GM12865 (cell line): ENCODE measurements at regions not wholly inside any gene's neighbourhood (a gene's known extent, or its start where the extent isn't known, plus 50 kb on each side); places are given as distances from the start of the nearest gene placed in this dataset.
"Not testable (repeated sequence)": the region's sequence is repeated elsewhere in the genome, so short reads cannot be mapped to it uniquely, and the experiment has no call there.

Source experiments
- DNase-seq: peaks from one replicate; pipeline ENCODE4 v3.0.0; 2010; ENCODE audit warnings: low read depth
- H3K4me3 ChIP-seq: 2 replicates; pipeline ENCODE4 v1.5.1; 2011; ENCODE audit warnings: mild to moderate bottlenecking, low read depth, low read length, control low read depth
- TF ChIP-seq, protein P1 (sequence below): IDR thresholded peaks from 2 replicates; pipeline ENCODE4 v1.5.1; 2011; ENCODE audit warnings: low read length, control low read depth, low read depth, inconsistent platforms; ENCODE audit not compliant: insufficient read depth; ENCODE audit errors: missing control alignments

DNA sequence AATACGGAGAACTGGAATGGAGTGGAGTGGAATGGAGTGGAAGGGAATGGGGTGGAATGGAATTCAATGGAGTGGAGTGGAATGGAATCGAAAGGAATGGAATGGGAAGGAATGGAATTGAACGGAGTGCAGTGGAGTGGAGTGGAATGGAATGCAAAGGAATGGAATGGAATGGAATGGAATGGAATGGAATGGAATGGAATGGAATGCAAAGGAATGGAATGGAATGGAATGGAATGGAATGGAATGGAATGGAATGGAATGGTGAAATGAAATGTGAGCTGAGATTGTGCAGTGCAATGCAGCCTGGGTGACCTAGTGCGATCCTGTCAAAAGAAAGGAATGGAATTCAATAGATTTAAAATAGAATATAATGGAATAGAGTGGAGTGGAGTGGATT lies 357.3 kb upstream of the WSB1 start:
- H3K4me3 ChIP-seq, DNase-seq: not testable (repeated sequence)

DNA sequence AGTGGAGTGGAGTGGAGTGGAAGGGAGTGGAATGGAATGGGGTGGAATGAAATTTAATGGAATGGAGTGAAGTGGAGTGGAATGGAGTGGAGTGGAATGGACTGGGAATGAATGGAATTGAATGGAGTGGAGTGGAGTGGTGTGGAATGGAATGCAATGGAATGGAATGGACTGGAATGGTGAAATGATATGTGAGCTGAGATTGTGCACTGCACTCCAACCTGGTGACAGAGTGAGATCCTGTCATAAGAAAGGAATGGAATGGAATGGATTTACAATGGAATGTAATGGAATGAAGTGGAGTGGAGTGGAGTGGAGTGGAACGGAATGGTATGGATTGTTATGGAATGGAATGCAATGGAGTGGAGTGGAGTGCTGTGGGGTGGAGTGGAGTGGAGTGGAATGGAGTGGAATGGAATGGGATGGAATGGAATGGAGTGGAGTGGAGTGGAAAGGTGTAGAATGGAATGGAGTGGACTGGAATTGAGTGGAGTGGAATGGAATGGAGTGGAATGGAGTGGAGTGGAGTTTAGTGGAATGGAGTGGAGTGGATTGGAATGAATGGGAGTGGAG lies 356.1 kb upstream of the WSB1 start:
- H3K4me3 ChIP-seq, DNase-seq: not testable (repeated sequence)

DNA sequence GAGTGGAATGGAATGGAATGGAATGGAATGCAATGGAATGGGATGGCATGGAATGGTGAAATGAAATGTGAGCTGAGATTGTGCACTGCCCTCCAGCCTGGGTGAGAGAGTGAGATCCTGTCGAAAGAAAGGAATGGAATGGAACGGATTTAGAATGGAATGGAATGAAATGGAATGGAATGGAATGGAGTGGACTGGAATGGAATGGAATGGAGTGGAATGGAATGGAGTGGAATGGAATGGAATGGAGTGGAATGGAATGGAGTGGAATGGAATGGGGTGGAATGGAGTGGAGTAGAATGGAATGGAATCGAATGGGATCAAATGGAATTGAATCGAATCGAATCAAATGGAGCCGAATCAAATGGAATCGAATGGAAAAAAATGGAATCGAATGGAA lies 354.2 kb upstream of the WSB1 start:
- not testable (repeated sequence) for H3K4me3 ChIP-seq, DNase-seq

DNA sequence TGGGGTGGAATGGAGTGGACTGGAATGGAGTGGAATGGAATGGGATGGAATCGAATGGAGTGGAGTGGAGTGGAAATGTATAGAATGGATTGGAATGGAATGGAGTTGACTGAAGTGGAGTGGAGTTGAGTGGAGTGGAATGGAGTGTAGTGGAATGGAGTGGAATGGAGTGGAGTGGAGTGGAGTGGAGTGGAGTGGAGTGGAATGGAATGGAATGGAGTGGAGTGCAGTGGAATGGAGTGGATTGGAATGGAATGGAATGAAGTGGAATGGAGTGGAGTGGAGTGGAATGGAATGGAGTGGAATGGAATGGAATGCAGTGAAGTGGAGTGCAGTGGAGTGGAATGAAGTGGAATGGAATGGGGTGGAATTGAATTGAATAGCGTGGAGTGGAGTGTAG lies 353.3 kb upstream of the WSB1 start:
- not testable (repeated sequence) for H3K4me3 ChIP-seq, DNase-seq

DNA sequence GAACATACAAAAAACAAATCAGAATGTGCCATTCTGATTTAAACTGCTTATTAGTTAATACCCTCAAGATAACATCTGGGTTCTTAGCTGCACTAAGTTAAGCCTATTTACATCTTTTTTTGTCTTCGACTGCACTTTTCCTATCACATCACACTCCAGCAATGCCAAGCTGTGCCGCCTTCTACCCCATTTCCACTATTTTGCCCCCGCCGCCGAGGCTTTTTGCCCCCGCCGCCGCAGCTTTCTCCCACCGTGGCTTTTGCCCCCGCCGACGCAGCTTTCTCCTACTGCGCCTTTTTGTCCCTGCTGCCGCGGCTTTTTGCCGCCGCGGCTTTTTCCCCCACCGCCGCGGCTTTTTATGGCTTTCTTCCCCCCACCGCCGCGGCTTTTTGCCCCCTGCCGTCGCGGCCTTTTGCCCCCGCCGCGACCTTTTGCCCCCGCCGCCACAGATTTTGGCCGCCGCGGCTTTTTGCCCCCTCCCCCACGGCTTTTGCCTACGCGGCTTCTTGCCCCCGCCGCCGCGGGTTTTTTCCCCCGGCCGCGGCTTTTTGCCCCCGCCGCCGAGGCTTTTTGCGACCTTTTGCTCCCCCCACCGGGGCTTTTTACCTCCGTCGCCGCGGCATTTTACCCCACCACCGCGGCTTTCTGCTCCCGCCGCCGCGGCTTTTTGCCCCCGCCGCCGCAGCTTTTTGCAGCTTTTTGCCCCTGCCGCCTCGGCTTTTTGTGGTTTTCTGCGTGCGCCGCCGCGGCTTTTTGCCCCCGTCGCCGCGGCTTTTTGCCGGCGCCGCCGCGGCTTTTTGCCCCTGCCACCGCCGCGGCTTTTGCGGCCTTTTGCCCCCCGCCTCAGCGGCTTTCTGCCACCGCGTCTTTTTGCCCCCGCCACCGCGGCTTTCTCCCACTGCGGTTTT lies 331.4 kb upstream of the WSB1 start:
- DNase-seq = no peak
- TF ChIP-seq, protein P1, sequence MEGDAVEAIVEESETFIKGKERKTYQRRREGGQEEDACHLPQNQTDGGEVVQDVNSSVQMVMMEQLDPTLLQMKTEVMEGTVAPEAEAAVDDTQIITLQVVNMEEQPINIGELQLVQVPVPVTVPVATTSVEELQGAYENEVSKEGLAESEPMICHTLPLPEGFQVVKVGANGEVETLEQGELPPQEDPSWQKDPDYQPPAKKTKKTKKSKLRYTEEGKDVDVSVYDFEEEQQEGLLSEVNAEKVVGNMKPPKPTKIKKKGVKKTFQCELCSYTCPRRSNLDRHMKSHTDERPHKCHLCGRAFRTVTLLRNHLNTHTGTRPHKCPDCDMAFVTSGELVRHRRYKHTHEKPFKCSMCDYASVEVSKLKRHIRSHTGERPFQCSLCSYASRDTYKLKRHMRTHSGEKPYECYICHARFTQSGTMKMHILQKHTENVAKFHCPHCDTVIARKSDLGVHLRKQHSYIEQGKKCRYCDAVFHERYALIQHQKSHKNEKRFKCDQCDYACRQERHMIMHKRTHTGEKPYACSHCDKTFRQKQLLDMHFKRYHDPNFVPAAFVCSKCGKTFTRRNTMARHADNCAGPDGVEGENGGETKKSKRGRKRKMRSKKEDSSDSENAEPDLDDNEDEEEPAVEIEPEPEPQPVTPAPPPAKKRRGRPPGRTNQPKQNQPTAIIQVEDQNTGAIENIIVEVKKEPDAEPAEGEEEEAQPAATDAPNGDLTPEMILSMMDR = no peak
- no peak overlapping the region for H3K4me3 ChIP-seq

DNA sequence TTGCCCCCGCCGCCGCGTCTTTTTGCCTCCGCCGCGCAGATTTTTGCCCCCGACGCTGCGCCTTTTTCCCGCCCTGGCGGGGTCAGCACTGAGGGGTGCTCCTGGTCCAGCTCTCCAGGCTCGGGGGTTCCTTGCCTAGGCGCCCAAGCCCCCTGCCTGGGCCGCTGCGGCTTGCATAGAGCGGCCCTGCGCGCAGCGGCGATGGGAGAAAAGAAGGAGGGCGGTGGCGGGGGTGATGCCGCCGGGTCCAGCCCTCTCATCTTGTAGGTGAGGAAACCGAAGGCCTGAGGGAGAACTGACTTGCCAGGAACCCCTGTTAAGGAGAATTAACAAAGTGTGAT lies 330.8 kb upstream of the WSB1 start:
- no peak overlapping the region for H3K4me3 ChIP-seq
- no peak for DNase-seq
- TF ChIP-seq, protein P1 = no peak

DNA sequence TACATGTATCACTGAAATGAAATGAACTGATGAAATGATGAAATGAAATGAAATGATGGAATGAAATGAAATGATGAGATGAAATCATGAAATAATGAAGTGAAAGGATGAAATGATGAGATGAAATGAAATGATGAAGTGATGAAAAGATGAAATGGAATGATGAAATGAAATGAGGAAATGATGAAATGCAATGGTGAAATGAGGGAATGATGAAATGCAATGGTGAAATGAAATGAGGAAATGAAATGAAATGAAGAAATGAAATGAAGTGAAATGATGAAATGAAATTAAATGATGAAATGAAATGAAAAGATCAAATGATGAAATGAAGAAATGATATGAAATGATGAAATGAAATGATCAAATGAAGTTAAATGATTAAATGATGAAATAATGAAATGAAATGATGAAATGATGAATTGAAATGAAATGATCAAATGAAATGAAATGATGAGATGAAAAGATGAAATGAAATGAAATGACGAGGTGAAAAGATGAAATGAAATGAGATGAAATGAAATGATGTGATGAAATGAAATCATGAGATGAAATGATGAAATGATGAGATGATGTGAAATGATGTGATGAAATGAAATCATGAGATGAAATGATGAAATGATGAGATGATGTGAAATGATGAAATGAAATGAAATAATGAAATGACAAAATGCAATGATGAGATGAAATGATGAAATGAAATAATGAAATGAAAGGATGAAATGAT lies 327.9 kb upstream of the WSB1 start:
- H3K4me3 ChIP-seq = not testable (repeated sequence)

DNA sequence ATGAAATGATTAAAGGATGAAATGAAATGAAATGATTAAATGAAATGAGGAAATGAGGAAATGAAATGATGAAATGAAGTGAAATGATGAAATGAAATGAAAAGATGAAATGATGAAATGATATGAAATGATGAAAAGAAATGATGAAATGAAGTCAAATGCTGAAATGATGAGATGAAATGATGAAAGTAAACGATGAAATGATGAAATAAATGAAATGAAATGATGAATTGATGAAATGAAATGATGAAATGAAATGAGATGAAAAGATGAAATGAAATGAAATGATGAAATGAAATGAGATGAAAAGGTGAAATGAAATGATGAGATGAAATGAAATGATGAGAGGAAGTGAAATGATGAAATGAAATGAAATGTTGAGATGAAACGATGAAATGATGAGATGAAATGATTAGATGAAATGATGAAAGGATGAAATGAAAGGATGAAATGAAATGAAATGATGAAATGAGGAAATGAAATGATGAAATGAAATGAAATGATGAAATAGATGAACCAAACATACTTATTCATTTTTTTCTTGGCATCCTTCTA lies 327.2 kb upstream of the WSB1 start:
- H3K4me3 ChIP-seq, DNase-seq: not testable (repeated sequence)

More for the DNA sequence above, 327.9 kb upstream of the WSB1 start:
- DNase-seq = not testable (repeated sequence)

DNA sequence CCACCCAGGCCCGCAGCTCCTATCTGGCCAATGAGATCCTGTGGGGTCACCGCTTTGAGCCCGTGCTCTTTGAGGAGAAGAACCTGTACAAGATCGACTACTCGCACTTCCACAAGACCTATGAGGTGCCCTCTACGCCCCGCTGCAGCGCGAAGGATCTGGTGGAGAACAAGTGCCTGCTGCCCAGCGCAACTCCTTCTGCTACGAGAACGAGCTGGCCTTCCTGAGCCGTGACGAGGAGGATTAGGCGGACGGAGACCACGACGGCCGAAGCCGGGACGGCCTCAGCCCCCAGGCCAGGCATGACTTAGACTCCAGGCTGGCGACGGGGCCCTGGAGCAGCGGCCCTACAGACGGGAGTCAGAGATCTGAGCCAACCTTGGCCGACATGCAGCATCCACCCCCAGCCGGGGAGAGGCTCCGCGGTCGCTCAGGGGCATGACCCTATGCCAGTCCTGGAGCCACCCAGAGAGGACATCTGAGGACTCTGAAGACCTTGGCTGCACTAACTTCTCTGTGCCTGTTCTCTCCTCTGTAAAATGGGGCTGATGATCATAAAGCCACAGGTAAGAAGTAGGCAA lies 312.0 kb upstream of the WSB1 start:
- not testable (repeated sequence) for DNase-seq, H3K4me3 ChIP-seq

DNA sequence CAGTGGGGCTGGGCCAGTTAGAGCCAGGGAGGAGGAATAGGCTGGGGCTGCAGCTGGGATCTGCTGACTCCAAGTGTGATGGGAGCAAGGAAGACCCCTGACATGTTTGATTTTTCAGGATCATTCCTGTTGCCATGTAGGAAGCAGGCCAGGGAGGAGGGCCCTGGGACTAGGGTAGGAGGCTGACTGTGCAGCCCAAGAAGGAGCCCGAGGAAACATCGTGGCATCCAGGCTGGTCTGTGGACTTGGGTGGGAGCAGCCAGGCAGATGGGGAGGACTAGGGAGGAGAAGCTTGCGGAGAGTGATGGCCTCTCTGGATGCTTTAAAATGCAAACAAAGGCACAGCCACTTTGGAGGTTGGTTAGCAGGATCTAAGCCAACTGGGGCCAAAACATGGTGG lies 311.4 kb upstream of the WSB1 start:
- H3K4me3 ChIP-seq, DNase-seq: not testable (repeated sequence)

DNA sequence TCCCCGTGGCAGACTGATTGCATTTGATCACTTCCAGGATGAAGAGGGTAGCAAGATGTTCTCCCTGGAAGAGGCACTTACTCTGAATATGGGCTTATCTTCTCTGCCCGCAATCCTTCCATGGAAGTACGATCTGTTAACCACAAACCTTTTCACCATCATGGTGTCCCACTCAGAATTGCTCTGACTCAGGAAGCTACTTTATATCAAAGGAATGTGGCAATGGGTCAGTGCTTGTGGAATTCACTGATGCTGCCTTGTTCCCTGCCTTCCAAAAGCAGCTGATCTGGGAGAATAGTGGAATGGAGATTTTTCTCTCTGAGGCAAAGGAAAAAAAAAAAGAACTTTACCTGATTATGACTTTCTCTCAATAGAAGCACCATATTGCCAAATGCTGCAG lies 306.1 kb upstream of the WSB1 start:
- not testable (repeated sequence) for H3K4me3 ChIP-seq, DNase-seq

DNA sequence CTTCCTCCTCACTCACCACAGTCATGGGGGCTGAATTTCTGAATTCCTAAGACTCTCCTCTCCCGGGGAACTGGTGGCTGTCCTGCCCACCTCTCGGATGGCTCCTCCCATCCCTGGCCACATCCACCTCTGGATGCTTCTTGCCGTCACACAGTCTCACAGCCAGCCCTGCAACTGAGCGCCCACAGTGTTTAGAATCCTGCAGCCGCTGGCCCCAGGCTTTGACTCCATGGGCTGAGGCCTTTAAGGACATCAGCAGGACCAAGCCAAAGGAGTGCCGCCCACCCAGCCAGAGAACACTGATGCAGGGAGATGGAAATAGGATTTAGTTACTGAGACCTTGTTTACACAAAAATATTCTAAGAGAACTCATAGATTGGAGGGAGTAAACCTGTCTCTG lies 299.3 kb upstream of the WSB1 start:
- not testable (repeated sequence) for DNase-seq, H3K4me3 ChIP-seq

DNA sequence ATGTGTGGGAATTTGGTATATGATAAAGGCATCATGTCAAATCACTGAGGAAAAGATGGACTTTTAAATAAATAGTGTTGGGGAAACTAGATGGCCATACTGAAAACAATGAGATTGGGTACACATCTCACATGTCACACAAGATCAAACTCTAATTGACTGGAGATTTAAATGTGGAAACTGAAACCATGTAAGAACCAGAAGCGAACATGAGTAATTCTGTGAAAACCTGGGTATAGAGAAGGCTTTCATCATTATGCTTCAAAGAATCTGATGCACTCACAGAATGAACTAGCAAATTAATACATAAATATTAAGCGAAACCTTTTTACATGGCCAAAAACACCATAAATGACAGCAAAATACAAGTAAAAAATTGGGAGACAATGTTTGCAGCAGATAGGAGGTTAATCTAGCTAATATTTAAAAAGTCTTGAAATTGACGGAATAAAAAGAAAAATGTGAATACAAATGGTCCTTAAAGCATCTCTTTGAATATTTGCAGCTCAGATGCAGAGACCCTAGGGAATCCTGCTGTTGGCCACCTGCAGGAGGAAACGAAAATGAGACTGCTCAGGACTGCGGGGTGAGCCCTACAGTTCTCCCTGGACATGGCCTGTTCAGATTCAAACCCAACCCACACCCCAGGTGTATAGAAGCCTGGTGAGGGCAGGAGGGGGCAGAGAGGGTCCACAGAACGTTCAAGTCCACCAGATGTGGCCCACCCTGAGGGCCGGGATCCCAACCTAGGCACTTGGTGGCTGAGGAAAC lies 297.6 kb upstream of the WSB1 start:
- DNase-seq = peak; percentile 1
- not testable (repeated sequence) for H3K4me3 ChIP-seq

DNA sequence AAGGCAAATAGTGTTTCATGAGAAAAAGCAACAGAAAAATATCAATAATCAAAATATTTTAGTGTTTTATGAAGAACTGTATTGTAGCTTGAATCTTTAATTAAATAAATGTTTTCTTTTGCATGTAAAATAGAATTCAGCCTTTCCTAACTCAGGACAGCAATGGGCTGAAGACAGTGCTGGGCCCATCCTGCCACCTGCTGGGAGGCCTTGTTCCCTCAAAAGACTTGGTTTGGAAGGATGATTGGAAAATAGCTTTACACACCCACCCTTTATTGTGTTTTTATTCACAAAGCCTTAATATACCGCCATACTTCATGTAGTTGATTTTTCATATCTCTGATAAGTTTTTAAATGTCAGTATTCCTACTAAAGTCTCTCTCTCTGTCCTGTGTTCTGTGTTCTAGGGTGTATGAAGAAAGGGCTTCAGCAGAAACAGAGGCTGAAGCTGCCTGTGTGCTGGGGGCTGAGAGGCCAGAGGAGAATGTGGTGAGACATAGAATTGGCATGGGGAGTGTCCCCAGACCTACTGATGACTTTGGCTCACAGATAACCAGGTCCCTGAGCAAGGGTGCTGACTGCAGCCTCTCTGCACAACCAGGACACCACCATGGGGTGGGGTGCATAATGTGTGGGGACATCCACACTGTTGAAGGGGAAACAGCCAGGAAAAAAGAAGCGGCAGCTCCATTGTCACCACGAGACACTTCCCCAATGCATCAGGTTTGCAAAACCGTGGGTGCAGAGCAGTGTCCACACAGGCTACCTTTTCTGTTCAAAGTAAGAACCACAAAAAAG lies 286.0 kb upstream of the WSB1 start:
- not testable (repeated sequence) for DNase-seq

More for the DNA sequence above, 286.0 kb upstream of the WSB1 start:
- not testable (repeated sequence) for H3K4me3 ChIP-seq
